GM13976 (cell line): ENCODE measurements at regions not wholly inside any gene's neighbourhood (a gene's known extent, or its start where the extent isn't known, plus 50 kb on each side); places are given as distances from the start of the nearest gene placed in this dataset.

Experiments used
- DNase-seq: peaks from one replicate; pipeline ENCODE4 v3.0.0; 2012; ENCODE audit warnings: low spot score
- in situ Hi-C: fragments of 300-500 bp; cut with MboI; formaldehyde crosslinking; loops from one replicate; pipeline ENCODE4 v1.12.0; 2022; ENCODE audit warnings: low sequenced_read_pairs, mixed read lengths, inconsistent platforms; ENCODE audit not compliant: unreplicated experiment
- TF ChIP-seq, protein P1 (sequence below): IDR thresholded peaks from 2 replicates; pipeline ENCODE4 v1.5.1; 2012; ENCODE audit warnings: borderline replicate concordance, mild to moderate bottlenecking; ENCODE audit not compliant: insufficient read depth; ENCODE audit errors: extremely low read depth, missing control alignments, control extremely low read depth

DNA sequence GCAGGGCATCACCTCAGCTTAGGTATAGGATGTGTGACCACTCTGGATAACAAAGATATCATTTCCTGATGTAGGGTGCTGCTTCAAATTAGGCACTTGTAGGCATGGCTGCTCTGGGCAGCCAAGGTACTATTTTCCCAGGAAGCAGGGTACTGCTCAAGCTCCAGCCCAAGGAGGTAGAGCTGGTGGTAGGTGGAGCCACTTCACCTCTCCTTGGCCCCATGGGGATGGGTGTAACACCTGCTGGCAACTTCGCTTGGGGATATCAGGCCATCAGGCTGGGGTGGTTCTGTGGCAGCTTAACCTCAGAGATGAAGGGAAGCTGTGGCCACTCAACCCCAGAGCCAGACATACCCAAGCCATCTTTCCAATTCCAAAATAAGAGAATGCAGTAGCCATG, 147.1 kb upstream of the IGF1R start:
- no peak for DNase-seq
- in situ Hi-C loops: loop anchor here (25.0 kb wide), 1 partner anchor 586 kb away; no protein-coding TSS in a partner anchor
- TF ChIP-seq, protein P1, sequence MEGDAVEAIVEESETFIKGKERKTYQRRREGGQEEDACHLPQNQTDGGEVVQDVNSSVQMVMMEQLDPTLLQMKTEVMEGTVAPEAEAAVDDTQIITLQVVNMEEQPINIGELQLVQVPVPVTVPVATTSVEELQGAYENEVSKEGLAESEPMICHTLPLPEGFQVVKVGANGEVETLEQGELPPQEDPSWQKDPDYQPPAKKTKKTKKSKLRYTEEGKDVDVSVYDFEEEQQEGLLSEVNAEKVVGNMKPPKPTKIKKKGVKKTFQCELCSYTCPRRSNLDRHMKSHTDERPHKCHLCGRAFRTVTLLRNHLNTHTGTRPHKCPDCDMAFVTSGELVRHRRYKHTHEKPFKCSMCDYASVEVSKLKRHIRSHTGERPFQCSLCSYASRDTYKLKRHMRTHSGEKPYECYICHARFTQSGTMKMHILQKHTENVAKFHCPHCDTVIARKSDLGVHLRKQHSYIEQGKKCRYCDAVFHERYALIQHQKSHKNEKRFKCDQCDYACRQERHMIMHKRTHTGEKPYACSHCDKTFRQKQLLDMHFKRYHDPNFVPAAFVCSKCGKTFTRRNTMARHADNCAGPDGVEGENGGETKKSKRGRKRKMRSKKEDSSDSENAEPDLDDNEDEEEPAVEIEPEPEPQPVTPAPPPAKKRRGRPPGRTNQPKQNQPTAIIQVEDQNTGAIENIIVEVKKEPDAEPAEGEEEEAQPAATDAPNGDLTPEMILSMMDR: no peak

DNA sequence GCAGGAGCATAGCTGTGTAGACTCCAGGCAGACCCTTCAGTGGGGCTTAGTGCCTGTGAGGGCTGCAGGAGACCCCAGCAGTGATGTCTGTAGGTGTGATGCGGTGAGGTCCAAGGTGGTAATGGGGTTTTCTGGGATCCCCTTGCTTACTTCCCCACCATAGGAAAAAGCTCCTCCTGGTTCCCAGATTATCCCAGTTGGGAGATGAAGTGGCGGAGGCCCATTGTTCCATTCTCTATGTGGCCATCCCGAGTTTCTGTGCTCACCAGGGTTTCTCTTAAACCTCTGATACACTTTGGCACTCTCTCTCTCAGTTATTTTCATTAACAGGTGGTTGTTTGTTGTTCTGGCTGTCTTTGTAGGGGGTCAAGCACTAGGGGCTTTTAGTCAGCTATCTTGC, 146.7 kb upstream of the IGF1R start:
- in situ Hi-C loops: loop anchor here (25.0 kb wide), 1 partner anchor 586 kb away; no protein-coding TSS in a partner anchor
- no peak for DNase-seq
- TF ChIP-seq, protein P1: no peak

DNA sequence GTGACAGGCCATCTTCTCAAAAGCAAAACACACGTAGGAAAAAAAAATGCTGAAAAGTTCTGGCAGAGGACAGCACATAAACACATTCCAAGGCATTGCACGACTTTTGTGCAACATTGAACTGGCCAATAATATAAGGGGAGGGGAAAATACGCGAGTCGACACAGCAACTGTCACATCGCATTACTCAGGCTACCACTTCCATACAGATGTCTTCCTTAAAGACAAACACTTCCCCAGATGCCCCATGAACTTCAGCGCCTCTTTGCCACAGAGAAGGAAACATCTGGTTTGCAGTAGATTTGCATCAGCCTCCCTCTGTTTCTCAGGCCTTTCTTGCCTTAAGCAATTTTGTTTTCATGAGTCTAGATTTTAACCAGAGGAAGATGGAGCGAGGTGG, 144.4 kb upstream of the IGF1R start:
- in situ Hi-C loops: loop anchor here (25.0 kb wide), 1 partner anchor 583 kb away; no protein-coding TSS in a partner anchor
- TF ChIP-seq, protein P1: no peak
- DNase-seq: no peak

DNA sequence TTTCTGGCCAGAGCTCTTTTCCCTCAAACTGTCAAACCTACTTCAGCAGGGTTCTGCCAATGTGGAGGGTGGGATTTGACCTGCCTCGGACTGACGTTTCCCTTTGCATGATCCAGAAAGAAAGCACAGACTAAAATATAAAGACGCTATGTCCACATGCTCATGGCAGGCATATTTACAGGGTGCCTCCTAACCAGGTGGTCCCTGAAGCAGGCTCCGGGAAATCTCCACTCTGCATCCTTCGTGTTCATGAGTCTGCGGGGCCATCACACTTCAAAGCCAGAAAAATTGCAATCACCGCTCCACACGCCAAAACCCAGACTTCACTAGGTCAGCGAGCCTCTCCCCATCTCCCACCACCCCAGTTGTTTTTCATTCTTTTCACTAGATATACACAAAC, 143.3 kb upstream of the IGF1R start:
- no peak for DNase-seq
- TF ChIP-seq, protein P1: no peak
- in situ Hi-C loops: loop anchor here (25.0 kb wide), 1 partner anchor 582 kb away; no protein-coding TSS in a partner anchor

DNA sequence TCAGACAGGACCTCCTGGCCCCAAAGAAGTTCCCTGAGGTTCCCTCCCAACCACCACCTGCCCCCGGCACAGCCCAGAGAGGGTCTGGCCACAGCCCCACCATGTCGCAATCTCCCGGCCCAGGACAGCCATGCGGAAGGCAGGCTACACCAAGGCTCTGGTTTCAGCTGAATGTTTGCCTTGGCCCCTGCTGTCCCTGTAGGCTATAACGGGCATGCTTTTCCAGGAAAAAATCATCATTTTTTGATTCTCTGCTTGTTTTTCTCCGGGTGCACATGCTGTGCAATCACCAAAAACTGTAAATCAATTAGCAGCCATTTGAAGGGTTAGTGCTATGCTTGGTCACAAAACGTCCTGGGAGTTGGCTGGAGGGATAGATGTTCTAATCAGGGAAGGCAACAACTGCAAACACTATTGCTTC, 142.7 kb upstream of the IGF1R start:
- in situ Hi-C loops: loop anchor here (25.0 kb wide), 1 partner anchor 582 kb away; no protein-coding TSS in a partner anchor
- TF ChIP-seq, protein P1: no peak
- no peak for DNase-seq

DNA sequence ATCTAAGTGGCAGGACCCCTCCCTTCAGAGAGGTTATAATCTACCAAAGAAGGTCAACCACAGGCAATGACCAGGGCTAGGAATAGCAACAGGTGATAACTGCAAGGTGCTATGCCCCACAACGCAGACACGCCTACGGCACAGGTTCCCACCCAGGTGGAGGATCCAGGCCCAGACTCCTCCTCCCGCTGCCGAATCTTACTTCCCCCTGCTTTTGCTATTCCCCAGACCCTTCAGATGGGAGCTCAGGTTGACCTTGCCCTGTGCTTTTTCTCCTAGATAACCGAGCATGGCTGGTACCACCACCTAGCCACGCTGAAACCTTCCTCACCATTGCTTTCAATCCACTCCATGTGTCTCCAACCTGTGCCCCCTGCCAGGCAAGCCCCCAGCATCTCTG, 142.2 kb upstream of the IGF1R start:
- in situ Hi-C loops: loop anchor here (25.0 kb wide), 1 partner anchor 581 kb away; no protein-coding TSS in a partner anchor
- TF ChIP-seq, protein P1: no peak

More for the DNA sequence above, 142.2 kb upstream of the IGF1R start:
- DNase-seq: no peak
